Adrenal gland (tissue), 9 donors: ENCODE measurements at regions not wholly inside any gene's neighbourhood (a gene's known extent, or its start where the extent isn't known, plus 50 kb on each side); places are given as distances from the start of the nearest gene placed in this dataset.

Experiments used
- DNase-seq, 7 donors: peaks; one replicate each; pipeline ENCODE4 v3.0.0-alpha.2; 2019 to 2020
- H3K27ac ChIP-seq, 5 donors: fragments of 200-600 bp; sonication (generic) in 4 of 5; 1 replicate in 3 of 5; 2 replicates in 2 of 5; pipeline versions ENCODE4 v1.5.1 to v1.8.0; 2016 to 2020; ENCODE audit warnings: mild to moderate bottlenecking in 1 of 5
- H3K27me3 ChIP-seq: fragments of 200-600 bp; 2 replicates; pipeline ENCODE4 v1.8.0; 2021
- H3K36me3 ChIP-seq, 2 donors: fragments of 200-600 bp; replicated peaks in 1 of 2; 1 replicate in 1 of 2; 2 replicates in 1 of 2; pipeline versions ENCODE4 v1.5.1 to v1.8.0; 2018 to 2022
- H3K4me1 ChIP-seq, 2 donors: fragments of 200-600 bp; replicated peaks in 1 of 2; 1 replicate in 1 of 2; 2 replicates in 1 of 2; pipeline versions ENCODE4 v1.5.1 to v1.8.0; 2018 to 2021
- H3K4me3 ChIP-seq, 4 donors: fragments of 200-600 bp; sonication (generic) in 3 of 4; one replicate each; pipeline ENCODE4 v1.5.1; 2016 to 2018
- H3K9me3 ChIP-seq, 3 donors: fragments of 200-600 bp; sonication (generic) in 1 of 3; replicated peaks in 1 of 3; 1 replicate in 2 of 3; 2 replicates in 1 of 3; pipeline versions ENCODE4 v1.5.1 to v1.8.0; 2016 to 2021
- CTCF ChIP-seq, 6 experiments: fragments of 450-650 bp in 4 of 6; fragments of 200-600 bp in 2 of 6; sonication (generic) in 1 of 6; IDR thresholded peaks; 1 replicate in 5 of 6; 2 replicates in 1 of 6; pipeline versions ENCODE4 v1.5.1 to v1.8.0; 2016 to 2021; ENCODE audit warnings: antibody characterized with exemption in 6 of 6, mild to moderate bottlenecking in 2 of 6, moderate library complexity in 1 of 6
- POLR2A ChIP-seq, 2 donors: fragments of 450-650 bp; IDR thresholded peaks; one replicate each; pipeline ENCODE4 v1.6.1; 2017; ENCODE audit warnings: antibody characterized with exemption in 2 of 2, mild to moderate bottlenecking in 2 of 2, moderate library complexity in 1 of 2
- WGBS, 4 donors: extraction: QIAGEN DNeasy Blood & Tissue Kit in 2 of 4; methylation state at CpG; one replicate each; pipeline versions ENCODE4 v1.1.5 to v1.1.7; 2013 to 2017; 5-methylcytosine and 5-hydroxymethylcytosine counted together
- intact Hi-C, 2 donors: fragments of 100-400 bp; cut with DNase I; formaldehyde crosslinking; loops; one replicate each; pipeline versions ENCODE4 v1.14.1 to v1.15.0; 2022 to 2023
- donor health status: healthy with polysubstance abuse.
- donor health status: Bipolar disorder and iron deficiency.
- donor health status: DM: yes; HTN: yes; CAD: no.
- donor health status: DM: no; HTN: no; CAD: no.
- donor health status: DM: no; HTN: no; CAD: no.

GRCh38 chr5:88544136-88544645 lies 275.5 kb upstream of the TMEM161B start:
- no peaks in the 10 kb centered on the region for H3K9me3 ChIP-seq
- intact Hi-C loops, result no loop called here

GRCh38 chr5:88542786-88543185 lies 274.1 kb upstream of the TMEM161B start:
- no peak for DNase-seq
- Histone ChIP-seq H3K4me1 (no peaks in the 10 kb centered on the region), H3K27me3 (no peaks in the 10 kb centered on the region), H3K27ac (no peak overlapping the region), H3K9me3 (no peaks in the 10 kb centered on the region), H3K4me3 (no peak overlapping the region), H3K36me3 (no peaks in the 10 kb centered on the region)
- intact Hi-C loops, result no loop called here
- TF ChIP-seq POLR2A (IDR thresholded peaks at IDR 0.05) (no peak), CTCF (IDR thresholded peaks at IDR 0.05) (no peak)

More at GRCh38 chr5:88544136-88544645, 275.5 kb upstream of the TMEM161B start:
- Histone ChIP-seq H3K4me3 (no peak overlapping the region), H3K4me1 (no peaks in the 10 kb centered on the region), H3K27me3 (no peaks in the 10 kb centered on the region), H3K27ac (no peak overlapping the region), H3K36me3 (no peaks in the 10 kb centered on the region)
- no peak for DNase-seq
- TF ChIP-seq CTCF (IDR thresholded peaks at IDR 0.05) (no peak), POLR2A (IDR thresholded peaks at IDR 0.05) (no peak)
- 78 to 82% (median 82%) methylated on average over 6 of the region's 6 CpGs for WGBS, 4 donors

GRCh38 chr5:88540471-88541115 lies 271.9 kb upstream of the TMEM161B start:
- no peak overlapping the region for H3K4me3 ChIP-seq
- H3K27me3 ChIP-seq, result no peaks in the 10 kb centered on the region
- H3K4me1 ChIP-seq, result no peaks in the 10 kb centered on the region
- no peak overlapping the region for H3K27ac ChIP-seq
- intact Hi-C loops, result no loop called here
- no peaks in the 10 kb centered on the region for H3K36me3 ChIP-seq
- no peaks in the 10 kb centered on the region for H3K9me3 ChIP-seq
- WGBS, 4 donors, result 65 to 78% (median 70%) methylated on average over 6 of the region's 6 CpGs
- TF ChIP-seq POLR2A (IDR thresholded peaks at IDR 0.05) (no peak), CTCF (IDR thresholded peaks at IDR 0.05) (no peak)
- DNase-seq, result no peak

GRCh38 chr5:88539693-88540365 lies 271.2 kb upstream of the TMEM161B start:
- intact Hi-C loops, result no loop called here
- no peaks in the 10 kb centered on the region for H3K27me3 ChIP-seq
- TF ChIP-seq POLR2A (IDR thresholded peaks at IDR 0.05) (no peak), CTCF (IDR thresholded peaks at IDR 0.05) (no peak)
- no peaks in the 10 kb centered on the region for H3K36me3 ChIP-seq
- H3K4me1 ChIP-seq, result no peaks in the 10 kb centered on the region
- no peak overlapping the region for H3K4me3 ChIP-seq
- no peak for DNase-seq
- WGBS, 4 donors, result 65 to 71% (median 66%) methylated on average over 14 of the region's 14 CpGs
- H3K27ac ChIP-seq, result no peak overlapping the region
- H3K9me3 ChIP-seq, result no peaks in the 10 kb centered on the region
